Activated CD4-positive, alpha-beta T cell treated with anti-CD3 and anti-CD28 coated beads, Interleukin-2, amount 10 ng/mL, durations not matched to agents 24 days and 14 days (primary cell): ENCODE measurements at regions not wholly inside any gene's neighbourhood (a gene's known extent, or its start where the extent isn't known, plus 50 kb on each side); places are given as distances from the start of the nearest gene placed in this dataset.

Source experiments
- DNase-seq: peaks from one replicate; pipeline ENCODE4 v3.0.0; 2022
- H3K27ac Mint-ChIP-seq: one replicate; pipeline ENCODE4 v1.8.0; 2022; ENCODE audit warnings: mild to moderate bottlenecking, mixed read lengths
- H3K27me3 Mint-ChIP-seq: one replicate; pipeline ENCODE4 v1.8.0; 2022; ENCODE audit warnings: mixed read lengths
- H3K36me3 Mint-ChIP-seq: one replicate; pipeline ENCODE4 v1.8.0; 2022; ENCODE audit warnings: low read depth, mild to moderate bottlenecking, mixed read lengths
- H3K4me1 Mint-ChIP-seq: one replicate; pipeline ENCODE4 v1.8.0; 2021; ENCODE audit warnings: mixed read lengths
- H3K4me3 Mint-ChIP-seq: one replicate; pipeline ENCODE4 v1.8.0; 2022; ENCODE audit warnings: mild to moderate bottlenecking, moderate library complexity, mixed read lengths
- H3K9me3 Mint-ChIP-seq: one replicate; pipeline ENCODE4 v1.8.0; 2021; ENCODE audit warnings: mixed read lengths
- intact Hi-C: fragments of 100-400 bp; cut with micrococcal nuclease; formaldehyde crosslinking; loops from one replicate; pipeline ENCODE4 v1.15.1; 2023

DNA sequence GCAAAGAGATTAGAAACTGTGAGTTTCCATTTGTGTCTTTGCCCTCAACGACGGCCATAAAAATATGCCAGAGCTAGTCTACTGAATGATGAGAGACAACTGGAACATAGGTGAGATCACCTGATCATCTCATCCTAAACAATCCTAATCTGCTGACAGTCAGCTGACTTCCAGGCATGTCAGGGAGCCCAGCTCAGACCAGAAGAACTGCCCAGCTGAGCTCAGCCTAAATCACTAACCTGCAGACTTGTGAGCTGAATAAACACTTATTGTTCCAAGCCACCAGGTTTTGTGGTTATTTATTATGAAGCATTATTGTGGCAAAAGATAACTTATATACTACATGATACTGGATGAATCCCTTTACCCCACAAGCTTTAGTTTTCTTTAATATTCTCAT, 118.9 kb upstream of the PLEKHG7 start:
- peaks cover 36% of the 10 kb centered on the region for H3K9me3 Mint-ChIP-seq

DNA sequence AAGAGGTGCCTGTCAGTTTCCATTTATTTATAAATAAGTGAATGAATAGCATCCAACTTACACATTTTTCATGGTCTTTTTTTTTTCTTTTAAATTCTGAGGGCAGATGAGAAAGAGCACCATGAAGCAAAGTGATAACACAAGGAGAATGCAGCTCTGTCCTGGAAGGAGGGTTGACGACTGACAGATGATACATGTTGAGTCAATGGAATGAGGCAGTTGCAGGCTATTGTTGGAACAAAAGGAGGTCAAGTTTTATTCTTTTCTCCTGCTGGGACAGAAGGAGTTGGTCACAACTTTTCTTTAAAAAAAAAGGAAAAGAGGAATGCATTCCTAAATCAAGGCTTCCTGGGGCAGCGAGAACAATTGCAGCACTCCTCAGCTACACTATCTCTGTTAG, 119.9 kb upstream of the PLEKHG7 start:
- intact Hi-C loops, result no loop called here

More for the DNA sequence above, 118.9 kb upstream of the PLEKHG7 start:
- Mint-ChIP-seq H3K36me3 (peaks cover 20% of the 10 kb centered on the region), H3K4me3 (no peak overlapping the region), H3K27me3 (no peaks in the 10 kb centered on the region), H3K4me1 (no peaks in the 10 kb centered on the region), H3K27ac (no peak overlapping the region)
- intact Hi-C loops, result no loop called here
- DNase-seq, result no peak

DNA sequence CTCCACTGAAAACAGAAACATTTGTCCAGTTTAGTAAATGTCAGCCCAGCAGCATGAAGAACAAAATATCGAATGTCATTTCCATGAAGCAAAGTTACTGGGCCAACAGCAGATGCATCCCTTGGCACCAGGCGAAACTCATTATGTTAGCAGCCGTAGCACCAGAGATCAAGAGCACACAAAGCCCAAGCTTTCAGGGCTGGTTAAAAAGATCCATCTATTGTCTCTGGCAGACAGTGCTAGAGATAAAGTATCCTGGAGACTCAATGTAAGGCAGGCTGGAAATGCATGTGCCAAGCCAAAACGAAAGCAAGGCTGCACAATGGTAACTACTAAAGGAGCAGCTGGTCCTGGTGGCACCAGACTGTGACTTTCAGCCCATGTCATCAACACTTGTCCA, 120.3 kb upstream of the PLEKHG7 start:
- Mint-ChIP-seq H3K4me1 (no peaks in the 10 kb centered on the region), H3K36me3 (peaks cover 17% of the 10 kb centered on the region), H3K4me3 (no peak overlapping the region), H3K9me3 (peaks cover 32% of the 10 kb centered on the region), H3K27ac (no peak overlapping the region), H3K27me3 (no peaks in the 10 kb centered on the region)
- DNase-seq, result no peak
- intact Hi-C loops, result no loop called here

More for the DNA sequence above, 119.9 kb upstream of the PLEKHG7 start:
- no peaks in the 10 kb centered on the region for H3K4me1 Mint-ChIP-seq
- no peak for DNase-seq
- H3K27me3 Mint-ChIP-seq, result no peaks in the 10 kb centered on the region
- peaks cover 20% of the 10 kb centered on the region for H3K36me3 Mint-ChIP-seq
- no peak overlapping the region for H3K4me3 Mint-ChIP-seq
- peaks cover 36% of the 10 kb centered on the region for H3K9me3 Mint-ChIP-seq
- H3K27ac Mint-ChIP-seq, result no peak overlapping the region

DNA sequence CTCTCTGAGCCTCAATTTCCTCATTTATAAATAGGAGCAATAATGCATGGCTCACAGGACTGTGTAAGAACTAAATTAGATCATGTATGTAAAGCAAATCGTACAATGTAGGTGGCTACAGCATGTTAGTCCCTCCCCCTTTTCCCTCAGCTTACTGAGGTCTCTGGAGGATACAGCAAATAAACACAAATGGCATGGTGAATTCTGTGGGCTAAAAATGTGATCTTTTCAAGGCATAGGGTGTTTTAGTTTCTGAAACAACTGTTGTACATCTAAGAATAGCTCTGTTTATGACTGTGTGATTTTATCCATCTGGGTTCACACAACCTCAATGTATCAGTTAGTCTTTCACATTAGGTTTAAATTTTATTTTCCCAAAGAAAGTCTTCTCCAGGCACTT, 121.2 kb upstream of the PLEKHG7 start:
- intact Hi-C loops, result no loop called here
- Mint-ChIP-seq H3K4me1 (no peaks in the 10 kb centered on the region), H3K27ac (no peak overlapping the region), H3K4me3 (no peak overlapping the region), H3K36me3 (peaks cover 19% of the 10 kb centered on the region), H3K9me3 (peaks cover 30% of the 10 kb centered on the region), H3K27me3 (no peaks in the 10 kb centered on the region)
- no peak for DNase-seq

DNA sequence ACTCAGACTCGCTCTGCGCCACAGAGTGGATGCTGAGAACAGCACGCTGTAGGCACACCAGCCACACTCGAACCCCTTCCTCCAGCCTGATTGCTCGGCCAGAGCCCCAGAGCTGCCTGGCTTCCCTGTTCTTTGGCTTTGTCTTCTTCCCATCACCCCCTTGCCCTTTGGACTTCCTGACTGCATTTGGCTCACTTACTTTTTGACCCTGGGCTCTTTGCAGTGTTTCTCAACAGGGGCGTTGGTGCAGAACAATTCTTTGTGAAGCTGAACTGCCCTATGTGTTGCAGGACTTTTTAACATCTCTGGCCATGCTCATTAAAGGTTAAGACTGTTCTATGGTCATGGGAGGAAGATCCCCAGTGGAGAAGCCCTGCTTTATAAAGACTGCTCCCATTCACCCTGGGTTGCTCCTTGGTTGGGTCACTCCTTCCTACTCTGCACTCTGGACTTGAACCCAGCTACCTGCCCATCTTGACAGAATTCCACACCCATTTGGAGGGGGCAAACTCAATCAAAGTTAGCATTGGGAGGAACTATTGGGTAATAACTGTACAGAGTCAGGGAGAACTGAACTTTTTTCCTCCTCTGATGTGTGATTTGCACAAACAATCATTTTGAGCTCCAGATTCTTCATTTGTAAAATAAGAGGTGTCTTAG, 127.7 kb upstream of the PLEKHG7 start:
- no peak for DNase-seq
- Mint-ChIP-seq H3K36me3 (peaks cover 3% of the 10 kb centered on the region), H3K27me3 (no peaks in the 10 kb centered on the region), H3K4me1 (peaks cover 3% of the 10 kb centered on the region), H3K9me3 (no peaks in the 10 kb centered on the region), H3K4me3 (no peak overlapping the region), H3K27ac (no peak overlapping the region)
- intact Hi-C loops, result loop anchor here (1.0 to 5.0 kb wide), 3 partner anchors 33 to 763 kb away; no protein-coding TSS in a partner anchor

DNA sequence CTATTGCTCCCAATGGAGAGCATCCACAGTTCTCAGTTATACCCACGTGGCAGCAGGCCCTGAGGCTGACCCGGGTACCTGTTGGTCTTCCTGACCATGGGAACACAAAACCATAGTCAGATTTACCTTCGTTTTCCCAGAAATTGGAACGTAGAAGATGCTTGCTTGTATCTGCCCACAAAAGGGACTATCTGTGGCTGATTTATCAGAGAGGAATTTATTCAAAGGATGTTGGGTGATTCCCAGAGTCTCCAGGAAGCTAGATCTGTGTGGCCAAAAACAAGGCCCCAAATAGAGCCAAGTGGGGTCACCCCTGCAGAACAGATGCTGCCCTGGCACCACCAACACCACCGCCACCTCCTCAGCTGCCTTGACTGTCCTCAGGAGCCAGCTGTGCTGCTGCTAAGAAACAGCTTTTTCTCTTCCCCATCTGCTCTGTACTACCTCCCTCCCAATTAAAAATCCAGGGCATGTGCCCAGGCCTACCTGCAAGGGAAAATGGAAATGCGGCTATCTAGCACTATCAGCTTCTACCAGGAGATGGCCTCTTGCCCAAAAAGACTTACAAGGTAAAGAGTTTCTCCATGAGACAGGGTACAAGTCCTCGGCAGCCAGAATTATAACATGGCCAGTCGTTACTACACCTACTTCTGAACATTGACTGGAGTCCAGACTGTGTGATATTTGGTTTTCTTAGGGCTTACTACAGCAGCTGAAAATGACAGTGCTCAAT, 128.6 kb upstream of the PLEKHG7 start:
- H3K36me3 Mint-ChIP-seq, result peaks cover 2% of the 10 kb centered on the region
- H3K27ac Mint-ChIP-seq, result no peak overlapping the region
- no peak for DNase-seq
- no peaks in the 10 kb centered on the region for H3K27me3 Mint-ChIP-seq
- H3K4me1 Mint-ChIP-seq, result peaks cover 3% of the 10 kb centered on the region
- intact Hi-C loops, result loop anchor here (1.0 to 5.0 kb wide), 3 partner anchors 34 to 762 kb away; no protein-coding TSS in a partner anchor
- H3K9me3 Mint-ChIP-seq, result no peaks in the 10 kb centered on the region
- no peak overlapping the region for H3K4me3 Mint-ChIP-seq

DNA sequence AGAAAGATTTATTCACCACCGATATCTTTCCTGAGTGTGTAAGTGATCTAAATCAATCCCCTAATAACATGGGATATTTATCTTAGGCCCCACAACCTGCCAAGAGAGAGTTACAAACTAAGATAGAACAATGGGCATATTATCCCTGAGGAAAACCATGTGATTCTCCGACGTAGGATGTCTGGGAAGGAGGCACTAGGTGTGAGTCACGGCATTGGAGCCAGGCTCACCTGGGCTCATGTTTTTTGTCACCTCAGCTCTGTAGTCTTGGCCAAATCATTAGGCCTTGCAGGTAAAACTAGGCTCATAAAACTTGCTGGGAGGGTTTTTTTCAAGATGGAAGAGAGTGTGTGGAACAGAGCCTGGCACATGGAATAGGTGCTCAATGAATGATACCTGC, 129.7 kb upstream of the PLEKHG7 start:
- intact Hi-C loops, result loop anchor here (5.0 kb wide), 1 partner anchor 761 kb away; no protein-coding TSS in a partner anchor
- no peak overlapping the region for H3K27ac Mint-ChIP-seq
- no peaks in the 10 kb centered on the region for H3K9me3 Mint-ChIP-seq

DNA sequence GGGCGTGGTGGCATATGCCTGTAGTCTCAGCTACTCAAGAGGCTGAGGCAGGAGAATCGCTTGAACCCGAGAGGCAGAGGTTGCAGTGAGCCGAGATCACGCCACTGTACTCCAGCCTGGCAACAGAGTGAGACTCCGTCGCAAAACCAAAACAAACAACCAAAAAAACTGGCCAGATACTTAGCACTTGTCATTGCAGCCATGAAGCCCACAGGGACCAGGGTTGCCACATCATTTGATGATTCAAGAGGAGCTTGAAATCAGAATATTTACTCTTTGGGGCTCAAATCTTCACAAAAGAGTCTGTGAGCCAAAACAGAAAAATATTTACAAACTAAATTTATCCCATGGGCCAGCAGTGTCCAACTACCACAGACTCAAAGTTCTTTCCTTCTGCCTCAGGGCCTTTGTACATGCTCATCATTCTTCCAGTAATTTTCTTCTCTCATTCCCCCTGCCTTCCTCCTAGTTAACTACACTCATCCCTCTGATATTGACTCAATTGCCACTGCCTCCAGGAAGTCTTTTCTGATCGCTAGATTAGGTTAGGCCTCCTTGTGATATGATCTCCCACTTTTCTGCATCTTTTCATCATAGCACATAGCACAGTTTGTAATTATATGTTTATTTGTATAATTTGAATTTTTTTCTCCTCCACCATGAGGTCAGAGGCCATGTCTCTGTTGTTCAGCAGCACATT, 130.8 kb upstream of the PLEKHG7 start:
- intact Hi-C loops, result loop anchor here (2.0 to 5.0 kb wide), 4 partner anchors 35 to 760 kb away; no protein-coding TSS in a partner anchor
- Mint-ChIP-seq H3K27me3 (no peaks in the 10 kb centered on the region), H3K36me3 (peaks cover 4% of the 10 kb centered on the region), H3K4me1 (peaks cover 12% of the 10 kb centered on the region), H3K9me3 (no peaks in the 10 kb centered on the region), H3K4me3 (no peak overlapping the region), H3K27ac (no peak overlapping the region)
- DNase-seq, result no peak

More for the DNA sequence above, 129.7 kb upstream of the PLEKHG7 start:
- no peak overlapping the region for H3K4me3 Mint-ChIP-seq
- peaks cover 5% of the 10 kb centered on the region for H3K4me1 Mint-ChIP-seq
- no peak for DNase-seq
- H3K36me3 Mint-ChIP-seq, result peaks cover 2% of the 10 kb centered on the region
- H3K27me3 Mint-ChIP-seq, result no peaks in the 10 kb centered on the region

DNA sequence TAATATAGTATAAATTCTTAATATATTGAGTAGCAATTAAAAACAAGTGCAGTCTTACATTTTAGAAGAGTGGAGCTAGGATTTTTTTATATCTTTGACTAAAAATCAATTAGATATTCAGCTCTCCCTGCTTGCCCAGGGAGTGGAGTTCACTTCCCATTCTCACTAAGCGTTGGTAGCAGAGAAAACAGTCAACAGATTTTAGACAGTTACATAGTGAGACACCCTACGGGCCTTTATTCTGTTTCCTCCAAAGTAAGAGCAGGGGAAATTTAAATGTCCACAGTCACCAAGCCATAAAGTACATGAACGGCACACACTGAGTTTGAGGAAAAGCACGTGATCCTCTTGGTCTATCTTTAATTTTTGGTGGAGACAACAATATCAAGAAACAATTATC, 131.6 kb upstream of the PLEKHG7 start:
- peaks cover 10% of the 10 kb centered on the region for H3K36me3 Mint-ChIP-seq
- H3K27me3 Mint-ChIP-seq, result no peaks in the 10 kb centered on the region
- H3K9me3 Mint-ChIP-seq, result peaks cover 4% of the 10 kb centered on the region
- DNase-seq, result no peak
- no peak overlapping the region for H3K4me3 Mint-ChIP-seq
- intact Hi-C loops, result loop anchor here (2.0 to 5.0 kb wide), 4 partner anchors 34 to 759 kb away; no protein-coding TSS in a partner anchor
- H3K27ac Mint-ChIP-seq, result no peak overlapping the region
- peaks cover 20% of the 10 kb centered on the region for H3K4me1 Mint-ChIP-seq

DNA sequence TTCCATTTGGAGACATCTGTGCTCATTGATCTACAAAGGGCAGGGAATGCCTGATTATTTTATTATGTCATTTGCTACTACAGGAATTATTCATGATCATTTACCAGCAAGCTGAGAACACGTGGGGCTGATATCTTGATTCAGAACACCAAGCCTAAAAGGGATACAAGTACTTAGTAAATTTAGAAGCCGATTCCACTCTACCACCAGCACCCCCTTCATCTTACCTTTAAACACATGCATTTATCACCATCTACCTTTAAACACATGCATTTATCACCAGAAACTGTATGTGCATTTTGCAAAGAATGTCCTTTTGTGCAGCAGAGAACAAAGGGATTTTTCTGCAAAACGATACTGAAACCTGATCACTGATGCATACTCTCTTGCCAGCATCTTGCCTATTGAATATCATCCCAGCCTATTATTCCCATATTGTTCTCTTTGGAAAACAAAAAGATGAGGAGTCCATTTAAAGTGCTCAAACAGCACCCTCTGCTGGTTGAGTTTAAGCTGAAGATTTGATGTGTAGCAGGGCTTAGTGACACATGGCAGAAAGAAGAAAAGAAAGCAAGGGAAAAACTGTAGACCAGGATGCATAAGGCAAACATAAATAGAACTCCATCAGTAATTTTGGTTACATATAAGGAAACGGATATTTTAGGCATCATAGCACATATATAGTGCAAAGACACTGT, 132.6 kb upstream of the PLEKHG7 start:
- peak; percentile 87 for DNase-seq
- H3K9me3 Mint-ChIP-seq, result peaks cover 8% of the 10 kb centered on the region
- intact Hi-C loops, result loop anchor here (1.0 to 5.0 kb wide), 11 partner anchors 18 to 1188 kb away; no protein-coding TSS in a partner anchor
- H3K27me3 Mint-ChIP-seq, result no peaks in the 10 kb centered on the region
- no peak overlapping the region for H3K27ac Mint-ChIP-seq
- H3K36me3 Mint-ChIP-seq, result peaks cover 15% of the 10 kb centered on the region
- H3K4me3 Mint-ChIP-seq, result no peak overlapping the region
- peaks cover 21% of the 10 kb centered on the region for H3K4me1 Mint-ChIP-seq

DNA sequence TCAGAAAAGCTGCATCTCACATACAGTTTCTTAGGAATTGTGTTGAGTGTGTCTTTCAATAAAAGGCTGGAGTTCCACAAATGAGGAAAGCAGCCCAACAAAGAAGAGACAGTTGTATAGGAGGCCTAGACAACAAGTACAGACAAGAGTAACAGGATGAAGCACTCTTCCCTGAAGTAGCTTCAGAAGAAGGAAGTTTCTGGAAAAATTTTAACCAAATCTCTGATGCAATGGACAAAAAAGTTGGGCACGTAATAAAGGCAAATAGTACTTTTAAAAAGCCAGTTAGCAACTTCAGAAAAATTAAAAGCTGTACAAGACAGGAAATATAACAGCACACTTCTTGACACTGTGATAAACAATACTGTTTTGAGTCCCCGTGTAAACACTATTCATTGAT, 134.1 kb upstream of the PLEKHG7 start:
- Mint-ChIP-seq H3K36me3 (peaks cover 24% of the 10 kb centered on the region), H3K27ac (no peak overlapping the region), H3K9me3 (peaks cover 12% of the 10 kb centered on the region), H3K4me3 (no peak overlapping the region), H3K4me1 (peaks cover 23% of the 10 kb centered on the region), H3K27me3 (no peaks in the 10 kb centered on the region)
- intact Hi-C loops, result no loop called here
- no peak for DNase-seq

DNA sequence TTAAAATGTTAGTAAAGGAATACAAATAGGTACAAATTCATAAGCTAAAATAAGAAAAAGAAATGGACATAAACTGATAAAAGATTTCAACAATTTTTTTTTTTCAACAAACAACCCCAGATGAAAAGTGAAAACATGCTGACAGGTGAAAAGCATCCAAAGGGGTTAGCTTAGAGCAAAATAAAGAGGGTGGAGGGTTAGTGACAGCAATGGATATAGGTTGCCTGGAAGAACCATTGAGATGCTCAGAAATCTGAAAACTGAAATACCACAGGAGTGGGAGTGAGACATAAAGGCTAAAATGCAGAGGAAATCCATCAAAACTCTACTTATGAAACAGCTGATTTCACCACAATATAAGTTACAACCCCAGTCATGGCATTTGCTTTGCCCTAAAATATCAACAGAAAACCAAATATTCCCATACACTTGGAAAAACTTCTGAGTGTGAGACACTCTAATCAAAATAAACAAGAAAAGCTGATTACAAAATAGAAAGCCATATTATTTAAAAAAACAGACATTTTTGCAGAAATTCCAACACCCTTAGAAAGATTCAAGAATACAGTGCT, 136.3 kb upstream of the PLEKHG7 start:
- Mint-ChIP-seq H3K27ac (peak overlapping the region; percentile 22), H3K36me3 (peaks cover 32% of the 10 kb centered on the region), H3K9me3 (peaks cover 16% of the 10 kb centered on the region), H3K4me3 (peak overlapping the region; percentile 9), H3K27me3 (no peaks in the 10 kb centered on the region), H3K4me1 (peaks cover 31% of the 10 kb centered on the region)
- intact Hi-C loops, result loop anchor here (1.0 kb wide), 2 partner anchors 10 to 27 kb away; no protein-coding TSS in a partner anchor
- no peak for DNase-seq

DNA sequence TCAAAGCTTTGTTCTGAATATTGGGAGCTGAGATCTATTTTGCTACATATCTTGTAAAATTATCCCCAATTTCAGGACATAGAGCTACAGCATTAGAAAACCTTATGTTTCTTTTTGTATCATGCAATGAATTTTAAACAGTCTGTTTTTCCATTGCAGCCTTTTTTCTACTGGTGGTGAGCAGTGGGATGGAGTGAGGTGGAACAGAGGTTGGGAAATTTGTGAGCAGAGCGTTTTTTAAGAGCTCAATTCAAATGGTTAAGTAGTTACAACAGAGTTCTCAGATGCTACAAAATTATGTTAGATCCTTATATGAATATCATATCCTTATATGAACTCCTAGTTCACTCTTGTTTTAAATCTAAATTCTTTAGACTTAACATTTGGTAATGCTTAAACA, 139.0 kb upstream of the PLEKHG7 start:
- Mint-ChIP-seq H3K27ac (peak overlapping the region; percentile 30), H3K4me1 (peaks cover 42% of the 10 kb centered on the region), H3K36me3 (peaks cover 48% of the 10 kb centered on the region), H3K27me3 (no peaks in the 10 kb centered on the region), H3K4me3 (no peak overlapping the region), H3K9me3 (peaks cover 16% of the 10 kb centered on the region)
- intact Hi-C loops, result no loop called here
- DNase-seq, result no peak
